CD4-positive, alpha-beta memory T cell (primary cell): ENCODE measurements at regions not wholly inside any gene's neighbourhood (a gene's known extent, or its start where the extent isn't known, plus 50 kb on each side); places are given as distances from the start of the nearest gene placed in this dataset.
"Not testable (repeated sequence)": the region's sequence is repeated elsewhere in the genome, so short reads cannot be mapped to it uniquely, and the experiment has no call there.

ENCODE experiments used
- CTCF ChIA-PET: fragments of 350-600 bp; sonication (Branson Sonifier 250); formaldehyde crosslinking; loops from one replicate; lab custom pipeline; 2021; ENCODE audit warnings: inconsistent platforms; ENCODE audit not compliant: partially characterized antibody; lab: Charles Lee
- POLR2A ChIA-PET: fragments of 350-600 bp; sonication (Branson Sonifier 250); formaldehyde crosslinking; loops from one replicate; lab custom pipeline; 2021; ENCODE audit not compliant: partially characterized antibody; lab: Charles Lee
- DNase-seq, 5 donors: peaks; one replicate each; pipeline versions ENCODE4 v3.0.0 to v3.0.0-alpha.2; 2020 to 2022; ENCODE audit warnings: mixed read lengths in 1 of 5
- H3K27ac ChIP-seq: one replicate; pipeline ENCODE4 v1.7.0; 2013; ENCODE audit warnings: low read depth, low read length
- H3K27me3 ChIP-seq: 2 replicates; pipeline ENCODE4 v1.7.0; 2013; ENCODE audit warnings: mild to moderate bottlenecking, low read length, moderate library complexity; ENCODE audit not compliant: insufficient read depth
- H3K36me3 ChIP-seq: 2 replicates; pipeline ENCODE4 v1.7.0; 2013; ENCODE audit warnings: mild to moderate bottlenecking, low read length, moderate library complexity; ENCODE audit not compliant: insufficient read depth
- H3K4me1 ChIP-seq: 2 replicates; pipeline ENCODE4 v1.7.0; 2013; ENCODE audit warnings: mild to moderate bottlenecking, low read length, moderate library complexity; ENCODE audit not compliant: insufficient read depth
- H3K4me3 ChIP-seq, 2 donors: one replicate each; pipeline ENCODE4 v1.7.0; 2013; ENCODE audit warnings: low read length in 2 of 2, mild to moderate bottlenecking in 1 of 2
- H3K9me3 ChIP-seq, 2 donors: one replicate each; pipeline ENCODE4 v1.7.0; 2013; ENCODE audit warnings: low read length in 2 of 2, control low read depth in 1 of 2; ENCODE audit not compliant: control insufficient read depth in 1 of 2
- H3K27ac Mint-ChIP-seq, 7 donors: one replicate each; pipeline ENCODE4 v1.8.0; 2020 to 2021; ENCODE audit warnings: mixed read lengths in 7 of 7, mild to moderate bottlenecking in 6 of 7, inconsistent platforms in 3 of 7, moderate library complexity in 3 of 7
- H3K27me3 Mint-ChIP-seq, 2 donors: one replicate each; pipeline ENCODE4 v1.8.0; 2020 to 2021; ENCODE audit warnings: mixed read lengths in 2 of 2
- H3K36me3 Mint-ChIP-seq, 2 donors: one replicate each; pipeline ENCODE4 v1.8.0; 2020 to 2021; ENCODE audit warnings: mixed read lengths in 2 of 2, inconsistent platforms in 1 of 2, mild to moderate bottlenecking in 1 of 2
- H3K4me1 Mint-ChIP-seq, 4 donors: one replicate each; pipeline ENCODE4 v1.8.0; 2020 to 2021; ENCODE audit warnings: mixed read lengths in 4 of 4, mild to moderate bottlenecking in 1 of 4
- H3K4me3 Mint-ChIP-seq, 8 donors: one replicate each; pipeline ENCODE4 v1.8.0; 2020 to 2021; ENCODE audit warnings: mixed read lengths in 8 of 8, mild to moderate bottlenecking in 7 of 8, moderate library complexity in 6 of 8, inconsistent platforms in 3 of 8
- H3K9me3 Mint-ChIP-seq, 8 donors: one replicate each; pipeline ENCODE4 v1.8.0; 2020 to 2021; ENCODE audit warnings: mixed read lengths in 8 of 8, mild to moderate bottlenecking in 5 of 8, inconsistent platforms in 3 of 8, moderate library complexity in 1 of 8
- intact Hi-C: fragments of 100-400 bp; cut with micrococcal nuclease; formaldehyde crosslinking; loops from one replicate; pipeline ENCODE4 v1.15.1; 2023

GRCh38 chr2:42995752-42996422 is 203.5 kb upstream of the HAAO start:
- peak overlapping the region in 1 of 7 donors; percentile 23 for H3K27ac Mint-ChIP-seq

DNA sequence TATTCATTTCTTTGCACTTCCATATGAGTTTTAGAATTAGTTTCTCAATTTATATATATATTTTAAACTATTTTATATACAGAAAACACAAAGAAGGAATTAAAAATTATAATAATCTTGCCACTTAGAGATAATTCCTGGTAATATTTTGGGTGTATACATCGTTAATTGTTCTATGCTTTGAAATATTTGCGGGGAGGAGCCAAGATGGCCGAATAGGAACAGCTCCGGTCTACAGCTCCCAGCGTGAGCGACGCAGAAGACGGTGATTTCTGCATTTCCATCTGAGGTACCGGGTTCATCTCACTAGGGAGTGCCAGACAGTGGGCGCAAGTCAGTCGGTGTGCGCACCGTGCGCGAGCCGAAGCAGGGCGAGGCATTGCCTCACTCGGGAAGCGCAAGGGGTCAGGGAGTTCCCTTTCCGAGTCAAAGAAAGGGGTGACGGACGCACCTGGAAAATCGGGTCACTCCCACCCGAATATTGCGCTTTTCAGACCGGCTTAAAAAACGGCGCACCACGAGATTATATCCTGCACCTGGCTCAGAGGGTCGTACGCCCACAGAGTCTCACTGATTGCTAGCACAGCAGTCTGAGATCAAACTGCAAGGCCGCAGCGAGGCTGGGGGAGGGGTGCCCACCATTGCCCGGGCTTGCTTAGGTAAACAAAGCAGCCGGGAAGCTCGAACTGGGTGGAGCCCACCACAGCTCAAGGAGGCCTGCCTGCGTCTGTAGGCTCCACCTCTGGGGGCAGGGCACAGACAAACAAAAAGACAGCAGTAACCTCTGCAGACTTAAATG is 197.1 kb upstream of the HAAO start:
- H3K4me1 Mint-ChIP-seq, DNase-seq, POLR2A ChIA-PET, H3K4me1 ChIP-seq, H3K27ac Mint-ChIP-seq, H3K36me3 ChIP-seq, CTCF ChIA-PET, H3K27me3 ChIP-seq, H3K27ac ChIP-seq, H3K9me3 ChIP-seq, H3K9me3 Mint-ChIP-seq, H3K27me3 Mint-ChIP-seq, H3K36me3 Mint-ChIP-seq, H3K4me3 Mint-ChIP-seq, H3K4me3 ChIP-seq, intact Hi-C loops: not testable (repeated sequence)

More at GRCh38 chr2:42995752-42996422, 203.5 kb upstream of the HAAO start:
- no peaks in the 10 kb centered on the region for H3K9me3 ChIP-seq
- Mint-ChIP-seq H3K27me3 (peaks cover 0 to 2% of the 10 kb centered on the region in 2 donors), H3K4me1 (no peaks in the 10 kb centered on the region), H3K4me3 (no peak overlapping the region), H3K9me3 (peaks cover 0 to 8% (median 4%) of the 10 kb centered on the region in 8 donors), H3K36me3 (no peaks in the 10 kb centered on the region)
- no peak for DNase-seq
- ChIA-PET CTCF (no interaction called here), POLR2A (no interaction called here)
- no peaks in the 10 kb centered on the region for H3K4me1 ChIP-seq
- intact Hi-C loops = no loop called here
- H3K27me3 ChIP-seq = no peaks in the 10 kb centered on the region
- H3K36me3 ChIP-seq = no peaks in the 10 kb centered on the region
- no peak overlapping the region for H3K27ac ChIP-seq
- no peak overlapping the region for H3K4me3 ChIP-seq

DNA sequence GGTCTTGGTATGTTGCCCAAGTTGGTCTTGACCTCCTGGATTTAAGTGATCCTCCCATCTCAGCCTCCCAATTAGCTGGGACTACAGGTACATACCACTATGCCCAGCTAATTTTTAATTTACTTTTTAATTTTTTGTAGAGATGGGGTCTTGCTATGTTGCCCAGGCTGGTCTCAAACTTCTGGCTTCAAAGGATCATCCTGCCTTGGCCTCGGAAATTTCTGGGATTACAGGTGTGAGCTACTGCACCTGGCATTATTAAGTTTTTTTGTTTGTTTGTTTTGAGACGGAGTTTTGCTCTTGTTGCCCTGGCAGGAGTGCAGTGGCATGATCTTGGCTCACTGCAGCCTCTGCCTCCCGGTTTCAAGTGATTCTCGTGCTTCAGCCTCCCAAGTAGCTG is 195.7 kb upstream of the HAAO start:
- H3K4me1 ChIP-seq, H3K4me3 ChIP-seq, intact Hi-C loops, H3K27me3 Mint-ChIP-seq, H3K36me3 ChIP-seq, POLR2A ChIA-PET, H3K9me3 Mint-ChIP-seq, H3K4me3 Mint-ChIP-seq, DNase-seq, H3K27ac Mint-ChIP-seq, H3K9me3 ChIP-seq, H3K27me3 ChIP-seq, H3K36me3 Mint-ChIP-seq, H3K27ac ChIP-seq, H3K4me1 Mint-ChIP-seq: not testable (repeated sequence)
- CTCF ChIA-PET = interaction anchor here (1.5 kb wide), 1 partner anchor 13 kb away, joined by 6 read pairs; no protein-coding TSS in a partner anchor

- Histone ChIP-seq H3K4me1 (no peaks in the 10 kb centered on the region), H3K9me3 (no peaks in the 10 kb centered on the region), H3K27me3 (no peaks in the 10 kb centered on the region), H3K27ac (no peak overlapping the region), H3K36me3 (no peaks in the 10 kb centered on the region), H3K4me3 (no peak overlapping the region)
- CTCF ChIA-PET = interaction anchor here (1.5 kb wide), 1 partner anchor 12 kb away, joined by 6 read pairs; no protein-coding TSS in a partner anchor
- Mint-ChIP-seq H3K36me3 (no peaks in the 10 kb centered on the region), H3K9me3 (no peaks in the 10 kb centered on the region), H3K27ac (no peak overlapping the region), H3K4me1 (no peaks in the 10 kb centered on the region), H3K27me3 (peaks cover 2 to 7% of the 10 kb centered on the region in 2 donors), H3K4me3 (no peak overlapping the region)
- intact Hi-C loops = no loop called here
- POLR2A ChIA-PET = no interaction called here
- no peak for DNase-seq
Observed at GRCh38 chr2:42987112-42987922, 194.9 kb upstream of the HAAO start.

- ChIA-PET CTCF (no interaction called here), POLR2A (no interaction called here)
- Mint-ChIP-seq H3K27ac (no peak overlapping the region), H3K4me3 (no peak overlapping the region), H3K27me3 (peaks cover 2 to 7% of the 10 kb centered on the region in 2 donors), H3K4me1 (no peaks in the 10 kb centered on the region), H3K9me3 (no peaks in the 10 kb centered on the region), H3K36me3 (no peaks in the 10 kb centered on the region)
- no peaks in the 10 kb centered on the region for H3K36me3 ChIP-seq
- H3K27me3 ChIP-seq = no peaks in the 10 kb centered on the region
- H3K4me1 ChIP-seq = no peaks in the 10 kb centered on the region
- no peaks in the 10 kb centered on the region for H3K9me3 ChIP-seq
- intact Hi-C loops = no loop called here
- DNase-seq = no peak
- H3K4me3 ChIP-seq = no peak overlapping the region
- no peak overlapping the region for H3K27ac ChIP-seq
Observed at GRCh38 chr2:42984617-42985016, 192.2 kb upstream of the HAAO start.

GRCh38 chr2:42984081-42984480 is 191.7 kb upstream of the HAAO start:
- DNase-seq = no peak
- intact Hi-C loops = no loop called here

GRCh38 chr2:42980764-42981416 is 188.5 kb upstream of the HAAO start:
- POLR2A ChIA-PET = no interaction called here
- H3K27ac ChIP-seq = no peak overlapping the region
- no peaks in the 10 kb centered on the region for H3K27me3 Mint-ChIP-seq
- no peaks in the 10 kb centered on the region for H3K36me3 Mint-ChIP-seq
- no peaks in the 10 kb centered on the region for H3K27me3 ChIP-seq
- CTCF ChIA-PET = no interaction called here
- no peaks in the 10 kb centered on the region for H3K9me3 ChIP-seq
- H3K4me3 ChIP-seq = no peak overlapping the region
- no peak overlapping the region for H3K27ac Mint-ChIP-seq
- H3K36me3 ChIP-seq = no peaks in the 10 kb centered on the region
- peaks cover 0 to 2% (median 0%) of the 10 kb centered on the region in 4 donors for H3K4me1 Mint-ChIP-seq
- no peaks in the 10 kb centered on the region for H3K9me3 Mint-ChIP-seq
- no peaks in the 10 kb centered on the region for H3K4me1 ChIP-seq
- intact Hi-C loops = no loop called here
- no peak for DNase-seq
- no peak overlapping the region for H3K4me3 Mint-ChIP-seq

More at GRCh38 chr2:42984081-42984480, 191.7 kb upstream of the HAAO start:
- no peak overlapping the region for H3K4me3 Mint-ChIP-seq
- CTCF ChIA-PET = no interaction called here
- Histone ChIP-seq H3K36me3 (no peaks in the 10 kb centered on the region), H3K27ac (no peak overlapping the region), H3K27me3 (no peaks in the 10 kb centered on the region), H3K4me1 (no peaks in the 10 kb centered on the region), H3K4me3 (no peak overlapping the region), H3K9me3 (no peaks in the 10 kb centered on the region)
- no peaks in the 10 kb centered on the region for H3K36me3 Mint-ChIP-seq
- POLR2A ChIA-PET = no interaction called here
- H3K9me3 Mint-ChIP-seq = no peaks in the 10 kb centered on the region
- peaks cover 2 to 7% of the 10 kb centered on the region in 2 donors for H3K27me3 Mint-ChIP-seq
- H3K4me1 Mint-ChIP-seq = no peaks in the 10 kb centered on the region
- no peak overlapping the region for H3K27ac Mint-ChIP-seq
